ENCODE measurements at regions not wholly inside any gene's neighbourhood (a gene's known extent, or its start where the extent isn't known, plus 50 kb on each side); places are given as distances from the start of the nearest gene placed in this dataset.

DNA sequence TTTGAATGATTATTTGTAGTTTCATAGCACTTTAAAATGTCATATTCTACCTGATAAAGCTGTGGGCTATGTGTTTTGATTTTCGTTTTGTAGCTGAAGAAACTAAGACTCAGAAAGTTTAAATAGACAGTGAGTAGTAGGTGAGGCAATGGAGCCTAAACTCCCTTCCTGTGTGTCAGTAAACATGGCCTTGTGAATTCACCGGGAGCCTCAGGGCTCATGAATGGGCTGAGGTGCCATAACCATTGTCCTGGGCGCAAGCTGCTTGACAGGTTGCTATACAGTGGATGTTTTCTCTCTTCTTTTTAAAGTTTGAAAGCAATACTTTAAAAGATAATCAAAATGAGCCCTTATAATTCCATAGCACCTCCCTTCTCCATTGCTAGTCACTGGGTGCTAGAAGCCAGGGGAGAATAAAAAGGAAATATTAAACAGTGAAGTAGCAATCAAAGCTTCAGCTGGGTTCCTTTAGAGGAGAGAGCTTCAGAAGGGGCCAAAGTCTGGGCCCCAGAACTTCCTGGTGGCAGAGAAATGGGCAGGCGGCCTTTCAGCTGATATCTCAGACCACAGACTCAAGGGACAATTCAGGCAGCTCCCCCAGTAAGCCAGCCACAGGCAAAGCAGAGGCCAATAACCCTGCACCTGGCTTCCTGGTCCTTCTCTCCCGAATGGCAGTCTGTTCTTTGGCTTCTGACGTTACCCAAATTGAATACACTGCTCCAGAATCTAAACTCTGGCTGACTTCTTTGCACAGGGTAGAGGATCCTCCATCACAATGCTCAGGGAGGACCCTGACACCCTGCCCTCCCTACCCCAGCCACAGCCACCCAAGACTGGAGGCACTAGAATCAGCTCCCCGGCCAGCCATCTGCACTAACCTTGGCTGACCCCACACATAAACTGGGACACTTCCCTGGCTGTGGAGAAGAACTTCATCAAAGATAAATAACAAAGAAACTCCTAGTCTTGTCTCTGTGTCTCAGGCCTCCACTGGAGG, 51.8 kb upstream of the NPAS2 start:
- Histone ChIP-seq H3K27me3 (ENCODE audit: insufficient read depth, low read length, poor library complexity) (no peaks in the 10 kb centered on the region), H3K36me3 (ENCODE audit: control insufficient read depth, insufficient read depth, low read length) (no peaks in the 10 kb centered on the region), H3K79me2 (ENCODE audit: control insufficient read depth, insufficient read depth, low read length) (no peaks in the 10 kb centered on the region), H3K79me1 (ENCODE audit: low read length) (no peaks in the 10 kb centered on the region), H3K18ac (ENCODE audit: low read length) (no peak overlapping the region), H3K4me3 (ENCODE audit: low read length) (no peak overlapping the region), H3K4ac (ENCODE audit: low read depth, low read length) (no peak overlapping the region), H3K27ac (ENCODE audit: low read depth, low read length) (no peak overlapping the region), H3K56ac (ENCODE audit: low read length) (no peak overlapping the region), H2BK15ac (replicated peaks; ENCODE audit: low read depth) (no peak overlapping the region), H2BK120ac (ENCODE audit: low read depth, low read length) (no peak overlapping the region), H4K8ac (ENCODE audit: low read depth, low read length) (no peak overlapping the region), H3K4me1 (ENCODE audit: control insufficient read depth, low read depth, low read length) (no peaks in the 10 kb centered on the region), H3K23ac (ENCODE audit: low read length) (no peak overlapping the region), H4K5ac (ENCODE audit: low read length) (no peak overlapping the region), H2BK5ac (ENCODE audit: low read length) (no peak overlapping the region), H3K9ac (ENCODE audit: low read length) (no peak overlapping the region), H3K4me2 (ENCODE audit: low read length) (no peak overlapping the region), H2AK5ac (ENCODE audit: low read length) (no peak overlapping the region)
- DNase-seq = no peak
- no CpG with 5 or more reads among the region's 7 CpGs for WGBS (ENCODE audit: extremely low coverage, insufficient coverage, low lambda C conversion rate)

All from mesendoderm (in vitro differentiated cells).